ENCODE measurements at regions not wholly inside any gene's neighbourhood (a gene's known extent, or its start where the extent isn't known, plus 50 kb on each side); places are given as distances from the start of the nearest gene placed in this dataset.

DNA sequence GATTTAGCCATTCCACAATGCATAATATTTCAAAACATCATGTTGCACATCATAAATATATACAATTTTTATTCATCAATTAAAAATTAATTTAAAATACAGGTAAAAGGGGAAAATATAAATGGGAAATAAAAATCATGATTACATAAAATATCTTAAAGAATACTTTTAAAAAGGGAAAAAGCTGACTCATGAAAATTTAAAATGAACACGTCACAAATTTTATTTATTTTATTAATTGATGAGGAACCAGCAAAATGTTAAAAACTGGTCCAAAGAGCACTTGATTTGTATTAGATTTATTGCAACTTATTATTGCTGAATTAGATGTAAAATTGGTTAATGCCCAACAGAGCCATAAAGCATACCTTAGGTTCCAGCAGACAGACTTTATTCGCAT, 78.5 kb upstream of the ANK2 start:
- TF ChIP-seq, protein P1, sequence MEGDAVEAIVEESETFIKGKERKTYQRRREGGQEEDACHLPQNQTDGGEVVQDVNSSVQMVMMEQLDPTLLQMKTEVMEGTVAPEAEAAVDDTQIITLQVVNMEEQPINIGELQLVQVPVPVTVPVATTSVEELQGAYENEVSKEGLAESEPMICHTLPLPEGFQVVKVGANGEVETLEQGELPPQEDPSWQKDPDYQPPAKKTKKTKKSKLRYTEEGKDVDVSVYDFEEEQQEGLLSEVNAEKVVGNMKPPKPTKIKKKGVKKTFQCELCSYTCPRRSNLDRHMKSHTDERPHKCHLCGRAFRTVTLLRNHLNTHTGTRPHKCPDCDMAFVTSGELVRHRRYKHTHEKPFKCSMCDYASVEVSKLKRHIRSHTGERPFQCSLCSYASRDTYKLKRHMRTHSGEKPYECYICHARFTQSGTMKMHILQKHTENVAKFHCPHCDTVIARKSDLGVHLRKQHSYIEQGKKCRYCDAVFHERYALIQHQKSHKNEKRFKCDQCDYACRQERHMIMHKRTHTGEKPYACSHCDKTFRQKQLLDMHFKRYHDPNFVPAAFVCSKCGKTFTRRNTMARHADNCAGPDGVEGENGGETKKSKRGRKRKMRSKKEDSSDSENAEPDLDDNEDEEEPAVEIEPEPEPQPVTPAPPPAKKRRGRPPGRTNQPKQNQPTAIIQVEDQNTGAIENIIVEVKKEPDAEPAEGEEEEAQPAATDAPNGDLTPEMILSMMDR (conservative IDR thresholded peaks at IDR 0.05; ENCODE audit: low read depth, low read length): no peak
- TF ChIP-seq EZH2phosphoT487 (IDR thresholded peaks at IDR 0.05; ENCODE audit: borderline replicate concordance, low read length): no peak

All from PC-3 (cell line).